ENCODE measurements at regions not wholly inside any gene's neighbourhood (a gene's known extent, or its start where the extent isn't known, plus 50 kb on each side); places are given as distances from the start of the nearest gene placed in this dataset.

DNA sequence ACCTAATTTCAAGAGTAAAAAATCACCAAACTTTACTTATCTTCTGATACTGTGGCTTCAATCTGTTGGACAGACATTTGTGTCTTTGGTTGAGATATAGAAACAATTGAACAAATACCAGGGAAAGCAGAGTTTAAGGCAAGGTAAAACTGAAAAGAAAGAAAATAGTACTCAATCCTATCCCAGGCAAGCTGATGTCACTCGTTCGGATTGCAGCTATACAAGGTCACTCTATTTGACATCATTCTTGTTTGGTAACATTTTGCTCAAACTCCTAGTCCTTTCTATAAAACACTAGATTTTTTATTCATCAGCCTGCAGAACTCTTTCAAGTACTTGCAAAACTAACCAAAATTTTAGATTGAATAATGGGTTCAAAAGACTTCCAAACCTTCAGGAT lies 91.9 kb upstream of the ANKRD55 start:
- H3K27ac ChIP-seq (ENCODE audit: low read depth, low read length), result no peak overlapping the region
- no peaks in the 10 kb centered on the region for H3K36me3 ChIP-seq (ENCODE audit: control insufficient read depth, insufficient read depth, low read length)

GRCh38 chr5:56323505-56323904 lies 90.4 kb upstream of the ANKRD55 start:
- Histone ChIP-seq H3K9ac (ENCODE audit: low read length) (no peak overlapping the region), H3K4me1 (ENCODE audit: control insufficient read depth, insufficient read depth, low read length) (no peaks in the 10 kb centered on the region), H3K4me3 (ENCODE audit: low read length) (no peak overlapping the region), H3K27me3 (ENCODE audit: control insufficient read depth, insufficient read depth, low read length) (no peaks in the 10 kb centered on the region), H3K27ac (ENCODE audit: low read depth, low read length) (no peak overlapping the region), H3K36me3 (ENCODE audit: control insufficient read depth, insufficient read depth, low read length) (no peaks in the 10 kb centered on the region)

More for the DNA sequence above, 91.9 kb upstream of the ANKRD55 start:
- H3K27me3 ChIP-seq (ENCODE audit: control insufficient read depth, insufficient read depth, low read length), result no peaks in the 10 kb centered on the region
- no peak overlapping the region for H3K9ac ChIP-seq (ENCODE audit: low read length)
- H3K4me3 ChIP-seq (ENCODE audit: low read length), result no peak overlapping the region
- H3K4me1 ChIP-seq (ENCODE audit: control insufficient read depth, insufficient read depth, low read length), result no peaks in the 10 kb centered on the region

DNA sequence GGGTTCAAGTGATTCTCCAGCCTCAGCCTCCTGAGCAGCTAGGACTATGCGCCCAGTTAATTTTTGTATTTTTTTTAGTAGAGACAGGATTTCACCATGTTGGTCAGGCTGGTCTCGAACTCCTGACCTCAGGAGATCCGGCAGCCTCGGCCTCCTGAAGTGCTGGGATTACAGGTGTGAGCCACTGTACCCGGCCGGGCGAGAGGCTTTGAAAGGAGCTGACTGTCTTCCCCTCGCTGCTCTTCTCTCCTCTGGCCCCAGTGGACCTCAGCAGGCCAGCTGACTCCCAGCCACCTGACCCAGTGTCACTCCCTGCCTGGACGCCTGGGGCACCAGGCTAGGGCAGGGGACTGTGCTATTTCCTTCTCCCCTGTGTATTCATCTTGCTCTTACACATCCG lies 89.5 kb upstream of the ANKRD55 start:
- Histone ChIP-seq H3K27me3 (ENCODE audit: control insufficient read depth, insufficient read depth, low read length) (no peaks in the 10 kb centered on the region), H3K4me3 (ENCODE audit: low read length) (no peak overlapping the region), H3K36me3 (ENCODE audit: control insufficient read depth, insufficient read depth, low read length) (no peaks in the 10 kb centered on the region), H3K27ac (ENCODE audit: low read depth, low read length) (no peak overlapping the region), H3K9ac (ENCODE audit: low read length) (no peak overlapping the region), H3K4me1 (ENCODE audit: control insufficient read depth, insufficient read depth, low read length) (no peaks in the 10 kb centered on the region)

- no peak overlapping the region for H3K4me3 ChIP-seq (ENCODE audit: low read length)
- no peak overlapping the region for H3K9ac ChIP-seq (ENCODE audit: low read length)
These were observed 88.2 kb upstream of the ANKRD55 start for GRCh38 chr5:56321236-56321881.

GRCh38 chr5:56320686-56321085 lies 87.6 kb upstream of the ANKRD55 start:
- H3K36me3 ChIP-seq (ENCODE audit: control insufficient read depth, insufficient read depth, low read length), result no peaks in the 10 kb centered on the region
- H3K4me1 ChIP-seq (ENCODE audit: control insufficient read depth, insufficient read depth, low read length), result no peaks in the 10 kb centered on the region
- no peak overlapping the region for H3K27ac ChIP-seq (ENCODE audit: low read depth, low read length)
- H3K4me3 ChIP-seq (ENCODE audit: low read length), result no peak overlapping the region
- H3K9ac ChIP-seq (ENCODE audit: low read length), result no peak overlapping the region
- H3K27me3 ChIP-seq (ENCODE audit: control insufficient read depth, insufficient read depth, low read length), result no peaks in the 10 kb centered on the region

More at GRCh38 chr5:56321236-56321881, 88.2 kb upstream of the ANKRD55 start:
- Histone ChIP-seq H3K4me1 (ENCODE audit: control insufficient read depth, insufficient read depth, low read length) (no peaks in the 10 kb centered on the region), H3K27me3 (ENCODE audit: control insufficient read depth, insufficient read depth, low read length) (no peaks in the 10 kb centered on the region), H3K36me3 (ENCODE audit: control insufficient read depth, insufficient read depth, low read length) (no peaks in the 10 kb centered on the region), H3K27ac (ENCODE audit: low read depth, low read length) (no peak overlapping the region)

GRCh38 chr5:56319526-56320181 lies 86.5 kb upstream of the ANKRD55 start:
- Histone ChIP-seq H3K9ac (ENCODE audit: low read length) (no peak overlapping the region), H3K4me3 (ENCODE audit: low read length) (no peak overlapping the region), H3K36me3 (ENCODE audit: control insufficient read depth, insufficient read depth, low read length) (no peaks in the 10 kb centered on the region), H3K27me3 (ENCODE audit: control insufficient read depth, insufficient read depth, low read length) (no peaks in the 10 kb centered on the region), H3K4me1 (ENCODE audit: control insufficient read depth, insufficient read depth, low read length) (no peaks in the 10 kb centered on the region), H3K27ac (ENCODE audit: low read depth, low read length) (no peak overlapping the region)

DNA sequence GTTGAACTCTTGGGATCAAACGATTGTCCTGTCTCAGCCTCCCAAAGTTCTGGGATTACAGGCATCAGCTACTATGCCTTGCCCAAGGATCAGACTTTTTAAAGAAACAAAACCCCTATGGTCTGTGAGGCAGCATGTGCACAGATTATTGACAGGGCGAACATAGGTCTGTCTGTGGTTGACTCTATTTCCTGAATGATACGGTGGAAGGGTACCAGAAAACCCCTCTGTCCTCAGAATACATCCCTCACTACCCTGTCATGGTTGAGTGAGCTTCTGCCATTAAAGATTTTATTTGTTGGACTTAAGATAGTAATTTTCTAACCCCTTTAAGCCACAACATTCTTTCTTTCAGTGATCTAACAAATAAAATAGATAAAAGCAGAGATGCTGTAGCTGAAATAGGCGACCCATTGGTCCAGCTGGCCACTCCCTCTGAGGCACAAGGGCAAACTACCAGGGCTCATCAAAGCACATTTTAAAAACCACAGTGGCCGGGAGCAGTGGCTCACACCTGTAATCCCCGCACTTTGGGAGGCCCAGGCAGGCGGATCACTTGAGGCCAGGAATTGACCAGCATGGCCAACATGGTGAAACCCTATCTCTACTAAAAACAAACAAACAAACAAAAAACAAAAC lies 84.9 kb upstream of the ANKRD55 start:
- no peak overlapping the region for H3K4me3 ChIP-seq (ENCODE audit: low read length)
- no peak overlapping the region for H3K9ac ChIP-seq (ENCODE audit: low read length)
- no peaks in the 10 kb centered on the region for H3K4me1 ChIP-seq (ENCODE audit: control insufficient read depth, insufficient read depth, low read length)
- H3K27me3 ChIP-seq (ENCODE audit: control insufficient read depth, insufficient read depth, low read length), result no peaks in the 10 kb centered on the region
- no peak overlapping the region for H3K27ac ChIP-seq (ENCODE audit: low read depth, low read length)
- H3K36me3 ChIP-seq (ENCODE audit: control insufficient read depth, insufficient read depth, low read length), result no peaks in the 10 kb centered on the region

- Histone ChIP-seq H3K27ac (ENCODE audit: low read depth, low read length) (no peak overlapping the region), H3K27me3 (ENCODE audit: control insufficient read depth, insufficient read depth, low read length) (no peaks in the 10 kb centered on the region), H3K9ac (ENCODE audit: low read length) (no peak overlapping the region), H3K4me3 (ENCODE audit: low read length) (no peak overlapping the region), H3K4me1 (ENCODE audit: control insufficient read depth, insufficient read depth, low read length) (no peaks in the 10 kb centered on the region), H3K36me3 (ENCODE audit: control insufficient read depth, insufficient read depth, low read length) (no peaks in the 10 kb centered on the region)
These were observed 83.3 kb upstream of the ANKRD55 start for GRCh38 chr5:56316299-56316994.

DNA sequence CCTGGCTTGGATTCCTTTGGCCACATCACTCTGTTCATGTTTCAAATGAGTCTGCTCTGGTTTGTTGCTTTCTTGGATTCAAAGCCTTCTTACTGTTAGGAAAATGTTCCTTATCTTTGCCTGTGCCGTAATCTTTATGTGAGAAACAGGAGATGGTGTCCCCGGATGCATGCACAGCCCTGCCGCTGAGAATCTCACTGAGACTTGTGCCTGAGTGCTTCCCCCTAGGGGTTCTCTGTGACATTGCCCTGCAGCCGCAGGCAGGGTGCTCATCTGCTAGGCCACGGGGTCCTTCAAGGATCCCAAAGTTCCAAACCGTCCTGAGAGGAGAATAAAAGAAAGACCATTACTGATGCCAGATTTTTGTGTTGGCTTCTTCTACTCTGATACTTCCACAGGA lies 81.4 kb upstream of the ANKRD55 start:
- peaks cover 3% of the 10 kb centered on the region for H3K4me1 ChIP-seq (ENCODE audit: control insufficient read depth, insufficient read depth, low read length)
- H3K36me3 ChIP-seq (ENCODE audit: control insufficient read depth, insufficient read depth, low read length), result no peaks in the 10 kb centered on the region
- no peak overlapping the region for H3K9ac ChIP-seq (ENCODE audit: low read length)
- H3K27ac ChIP-seq (ENCODE audit: low read depth, low read length), result no peak overlapping the region
- no peaks in the 10 kb centered on the region for H3K27me3 ChIP-seq (ENCODE audit: control insufficient read depth, insufficient read depth, low read length)
- no peak overlapping the region for H3K4me3 ChIP-seq (ENCODE audit: low read length)

DNA sequence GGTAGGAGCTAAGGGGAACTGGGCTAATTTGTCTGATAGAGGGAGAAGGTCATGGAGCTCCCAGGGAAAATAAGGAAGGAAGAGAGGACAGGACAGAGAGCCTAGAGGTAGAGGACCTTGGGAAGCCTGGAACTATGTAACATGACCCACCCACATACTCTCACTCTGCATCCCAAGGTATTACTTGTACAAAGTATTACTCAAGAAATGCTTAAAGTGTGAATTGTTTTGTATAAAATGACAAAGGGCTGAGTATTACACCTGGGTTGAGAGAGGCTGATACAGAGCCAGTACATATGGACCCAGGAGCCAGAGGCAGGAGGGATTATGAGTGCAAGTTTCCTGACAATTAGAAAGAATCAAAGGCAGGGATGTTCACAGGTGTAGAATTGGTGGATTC lies 80.5 kb upstream of the ANKRD55 start:
- H3K4me3 ChIP-seq (ENCODE audit: low read length), result no peak overlapping the region
- H3K9ac ChIP-seq (ENCODE audit: low read length), result no peak overlapping the region
- no peaks in the 10 kb centered on the region for H3K27me3 ChIP-seq (ENCODE audit: control insufficient read depth, insufficient read depth, low read length)
- H3K36me3 ChIP-seq (ENCODE audit: control insufficient read depth, insufficient read depth, low read length), result no peaks in the 10 kb centered on the region
- no peak overlapping the region for H3K27ac ChIP-seq (ENCODE audit: low read depth, low read length)
- peaks cover 3% of the 10 kb centered on the region for H3K4me1 ChIP-seq (ENCODE audit: control insufficient read depth, insufficient read depth, low read length)

DNA sequence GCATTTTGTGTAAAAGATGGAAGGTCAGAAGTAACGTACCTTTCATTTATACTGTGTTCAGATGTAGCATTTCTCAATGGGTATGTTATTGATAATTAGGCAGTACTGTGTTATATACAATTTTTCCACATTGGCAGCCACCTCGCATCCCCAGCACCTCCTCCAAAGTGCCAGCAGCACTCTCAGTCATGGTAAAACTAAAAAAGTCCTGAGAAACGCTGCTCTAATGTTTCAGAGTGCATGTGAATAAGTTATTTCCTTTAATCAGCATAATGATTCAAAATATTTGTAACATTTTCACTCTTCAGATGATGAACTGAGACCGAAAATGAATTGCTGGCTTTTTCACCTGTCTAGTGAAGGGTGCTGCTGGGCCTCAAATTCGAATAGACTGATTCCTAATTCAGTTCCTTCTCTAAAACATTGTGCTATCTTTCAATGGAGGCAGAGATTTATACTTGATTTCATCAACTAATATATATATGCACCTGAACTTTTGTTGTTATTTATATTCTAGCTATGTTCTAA lies 79.9 kb upstream of the ANKRD55 start:
- no peak overlapping the region for H3K9ac ChIP-seq (ENCODE audit: low read length)

GRCh38 chr5:56311306-56311905 lies 78.3 kb upstream of the ANKRD55 start:
- H3K4me1 ChIP-seq (ENCODE audit: control insufficient read depth, insufficient read depth, low read length), result peaks cover 3% of the 10 kb centered on the region
- H3K9ac ChIP-seq (ENCODE audit: low read length), result no peak overlapping the region
- H3K27ac ChIP-seq (ENCODE audit: low read depth, low read length), result no peak overlapping the region

More for the DNA sequence above, 79.9 kb upstream of the ANKRD55 start:
- Histone ChIP-seq H3K4me1 (ENCODE audit: control insufficient read depth, insufficient read depth, low read length) (peaks cover 3% of the 10 kb centered on the region), H3K27me3 (ENCODE audit: control insufficient read depth, insufficient read depth, low read length) (no peaks in the 10 kb centered on the region), H3K27ac (ENCODE audit: low read depth, low read length) (no peak overlapping the region), H3K36me3 (ENCODE audit: control insufficient read depth, insufficient read depth, low read length) (no peaks in the 10 kb centered on the region), H3K4me3 (ENCODE audit: low read length) (no peak overlapping the region)

More at GRCh38 chr5:56311306-56311905, 78.3 kb upstream of the ANKRD55 start:
- no peak overlapping the region for H3K4me3 ChIP-seq (ENCODE audit: low read length)
- H3K36me3 ChIP-seq (ENCODE audit: control insufficient read depth, insufficient read depth, low read length), result no peaks in the 10 kb centered on the region
- H3K27me3 ChIP-seq (ENCODE audit: control insufficient read depth, insufficient read depth, low read length), result no peaks in the 10 kb centered on the region

Measured in rectal smooth muscle tissue (tissue), 1 donor.